Uterus (tissue), 3 donors: ENCODE measurements at regions not wholly inside any gene's neighbourhood (a gene's known extent, or its start where the extent isn't known, plus 50 kb on each side); places are given as distances from the start of the nearest gene placed in this dataset.
"Not testable (repeated sequence)": the region's sequence is repeated elsewhere in the genome, so short reads cannot be mapped to it uniquely, and the experiment has no call there.

ENCODE experiments used
- DNase-seq, 2 donors: peaks; one replicate each; pipeline ENCODE4 v3.0.0-alpha.2; 2019 to 2020
- H3K27ac ChIP-seq, 2 donors: fragments of 200-600 bp; sonication (generic); 1 replicate in 1 of 2; 2 replicates in 1 of 2; pipeline ENCODE4 v1.5.1; 2016 to 2018
- H3K27me3 ChIP-seq, 2 donors: fragments of 200-600 bp; sonication (generic); one replicate each; pipeline ENCODE4 v1.5.1; 2018 to 2019; ENCODE audit warnings: control low read depth in 1 of 2
- H3K36me3 ChIP-seq, 2 donors: fragments of 200-600 bp; sonication (generic); one replicate each; pipeline ENCODE4 v1.5.1; 2019; ENCODE audit warnings: control low read depth in 1 of 2
- H3K4me1 ChIP-seq, 2 donors: fragments of 200-600 bp; sonication (generic); one replicate each; pipeline ENCODE4 v1.5.1; 2018 to 2019; ENCODE audit warnings: control low read depth in 1 of 2
- H3K4me3 ChIP-seq, 2 donors: fragments of 200-600 bp; sonication (generic); 1 replicate in 1 of 2; 2 replicates in 1 of 2; pipeline ENCODE4 v1.5.1; 2018 to 2019; ENCODE audit warnings: mild to moderate bottlenecking in 1 of 2
- H3K9me3 ChIP-seq, 2 donors: fragments of 200-600 bp; sonication (generic); one replicate each; pipeline ENCODE4 v1.5.1; 2019; ENCODE audit warnings: control low read depth in 1 of 2
- CTCF ChIP-seq, 4 experiments: fragments of 200-600 bp in 2 of 4; fragments of 450-650 bp in 2 of 4; sonication (generic) in 2 of 4; IDR thresholded peaks; one replicate each; pipeline ENCODE4 v1.5.1; 2016 to 2019; ENCODE audit warnings: antibody characterized with exemption in 4 of 4, mild to moderate bottlenecking in 2 of 4, moderate library complexity in 1 of 4
- POLR2A ChIP-seq, 2 donors: fragments of 450-650 bp; IDR thresholded peaks; one replicate each; pipeline ENCODE4 v1.6.1; 2016; ENCODE audit warnings: antibody characterized with exemption in 2 of 2, mild to moderate bottlenecking in 1 of 2, moderate library complexity in 1 of 2
- intact Hi-C: fragments of 100-400 bp; cut with DNase I; formaldehyde crosslinking; loops from one replicate; pipeline ENCODE4 v1.15.1; 2023; ENCODE audit warnings: low total_unique reads
- donor health status: DM: yes; HTN: yes; CAD: no.

- Histone ChIP-seq H3K27me3 (no peaks in the 10 kb centered on the region), H3K27ac (no peak overlapping the region), H3K36me3 (no peaks in the 10 kb centered on the region), H3K9me3 (no peaks in the 10 kb centered on the region), H3K4me3 (no peak overlapping the region), H3K4me1 (no peaks in the 10 kb centered on the region)
- TF ChIP-seq POLR2A (IDR thresholded peaks at IDR 0.05) (no peak), CTCF (IDR thresholded peaks at IDR 0.05) (no peak)
- intact Hi-C loops, result no loop called here
- no peak for DNase-seq
These were observed 486.9 kb upstream of the RAB6C start for GRCh38 chr2:129492548-129492947.

DNA sequence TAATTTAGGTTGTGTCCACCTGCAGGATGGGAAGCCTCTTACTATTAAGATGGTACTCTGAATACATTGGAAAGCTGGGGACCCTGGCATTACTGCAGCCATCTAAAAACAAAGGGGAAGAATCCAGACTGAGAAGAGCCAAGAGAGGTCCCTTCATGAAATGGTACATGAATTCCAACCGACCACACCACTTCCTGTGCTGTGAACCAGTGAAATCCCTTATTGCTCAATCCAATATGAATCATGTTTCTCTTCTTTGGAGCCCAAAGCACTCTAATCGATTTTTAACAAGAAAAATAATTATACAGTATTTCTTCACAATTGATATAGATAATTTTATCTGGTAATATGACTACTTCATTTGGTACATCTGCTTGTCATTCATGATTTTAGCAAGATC, 479.7 kb upstream of the RAB6C start:
- no peak overlapping the region for H3K27ac ChIP-seq
- intact Hi-C loops, result no loop called here
- no peak overlapping the region for H3K4me3 ChIP-seq
- H3K27me3 ChIP-seq, result no peaks in the 10 kb centered on the region
- no peaks in the 10 kb centered on the region for H3K36me3 ChIP-seq
- no peak for DNase-seq
- no peaks in the 10 kb centered on the region for H3K4me1 ChIP-seq
- no peak for TF ChIP-seq CTCF (IDR thresholded peaks at IDR 0.05)
- TF ChIP-seq POLR2A (IDR thresholded peaks at IDR 0.05), result no peak
- no peaks in the 10 kb centered on the region for H3K9me3 ChIP-seq

DNA sequence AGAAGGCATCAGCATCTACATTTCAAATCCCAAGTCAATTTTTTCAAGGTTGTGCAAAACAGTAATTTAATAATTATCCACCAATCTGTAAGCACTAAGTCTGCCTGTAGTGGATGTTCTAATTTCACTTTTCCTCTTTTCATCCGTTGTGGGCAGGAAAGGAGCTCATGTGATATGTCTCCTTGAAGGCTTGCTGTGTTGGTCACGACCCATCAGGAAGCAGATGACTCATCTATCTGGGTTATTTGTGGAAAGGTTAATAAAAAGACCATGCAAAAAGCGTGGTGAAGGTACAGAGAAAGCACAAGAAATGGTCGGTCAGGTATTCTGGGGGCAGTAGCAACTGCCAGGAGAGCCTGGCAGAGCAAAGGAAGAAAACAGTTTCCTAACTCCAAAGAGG, 476.7 kb upstream of the RAB6C start:
- no peaks in the 10 kb centered on the region for H3K4me1 ChIP-seq
- no peak overlapping the region for H3K27ac ChIP-seq
- no peaks in the 10 kb centered on the region for H3K36me3 ChIP-seq
- no peaks in the 10 kb centered on the region for H3K27me3 ChIP-seq
- H3K9me3 ChIP-seq, result no peaks in the 10 kb centered on the region
- DNase-seq, result no peak
- H3K4me3 ChIP-seq, result no peak overlapping the region
- TF ChIP-seq CTCF (IDR thresholded peaks at IDR 0.05) (no peak), POLR2A (IDR thresholded peaks at IDR 0.05) (no peak)
- intact Hi-C loops, result no loop called here

DNA sequence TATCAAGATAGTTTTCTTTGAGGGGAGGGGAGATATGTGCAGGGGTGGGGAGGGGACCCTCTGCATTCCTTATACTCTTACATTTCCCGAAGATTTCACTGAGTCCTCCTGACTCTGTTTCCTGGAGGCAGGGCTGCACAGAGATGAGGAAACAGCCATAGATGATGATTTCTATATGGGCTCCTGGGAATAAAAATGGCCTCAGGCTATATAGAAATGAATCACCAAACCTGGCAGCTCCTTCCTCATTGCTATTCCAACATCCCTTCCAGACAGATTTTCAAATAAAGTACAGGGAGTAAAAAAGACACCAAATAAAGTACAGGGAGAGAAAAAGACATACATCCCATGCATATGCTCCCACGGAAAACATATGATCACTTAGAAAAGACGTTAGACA, 474.8 kb upstream of the RAB6C start:
- no peak for DNase-seq
- Histone ChIP-seq H3K4me3 (no peak overlapping the region), H3K36me3 (no peaks in the 10 kb centered on the region), H3K27me3 (no peaks in the 10 kb centered on the region), H3K27ac (no peak overlapping the region), H3K4me1 (no peaks in the 10 kb centered on the region), H3K9me3 (no peaks in the 10 kb centered on the region)
- intact Hi-C loops, result no loop called here
- no peak for TF ChIP-seq CTCF (IDR thresholded peaks at IDR 0.05)
- no peak for TF ChIP-seq POLR2A (IDR thresholded peaks at IDR 0.05)

DNA sequence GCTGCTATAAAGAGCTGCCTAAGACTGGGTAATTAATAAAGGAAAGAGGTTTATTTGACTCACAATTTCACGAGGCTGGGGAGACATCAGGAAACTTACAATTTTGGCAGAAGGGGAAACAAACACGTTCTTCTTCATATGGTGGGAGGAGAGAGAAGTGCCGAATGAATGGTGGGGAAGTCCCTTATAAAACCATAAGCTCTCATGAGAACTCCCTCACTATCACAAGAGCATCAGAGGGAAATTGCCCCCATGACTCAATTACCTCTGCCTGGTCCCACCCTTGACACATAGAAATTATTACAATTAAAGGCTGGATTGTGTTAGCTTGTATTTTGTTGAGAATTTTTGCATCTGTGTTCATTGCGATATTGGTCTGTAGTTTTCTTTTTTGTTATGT, 460.5 kb upstream of the RAB6C start:
- TF ChIP-seq POLR2A (IDR thresholded peaks at IDR 0.05) (no peak), CTCF (IDR thresholded peaks at IDR 0.05) (no peak)
- no peak overlapping the region for H3K27ac ChIP-seq
- intact Hi-C loops, result no loop called here
- H3K4me3 ChIP-seq, result no peak overlapping the region
- H3K4me1 ChIP-seq, result no peaks in the 10 kb centered on the region
- no peak for DNase-seq
- H3K9me3 ChIP-seq, result no peaks in the 10 kb centered on the region
- H3K27me3 ChIP-seq, result no peaks in the 10 kb centered on the region
- no peaks in the 10 kb centered on the region for H3K36me3 ChIP-seq

DNA sequence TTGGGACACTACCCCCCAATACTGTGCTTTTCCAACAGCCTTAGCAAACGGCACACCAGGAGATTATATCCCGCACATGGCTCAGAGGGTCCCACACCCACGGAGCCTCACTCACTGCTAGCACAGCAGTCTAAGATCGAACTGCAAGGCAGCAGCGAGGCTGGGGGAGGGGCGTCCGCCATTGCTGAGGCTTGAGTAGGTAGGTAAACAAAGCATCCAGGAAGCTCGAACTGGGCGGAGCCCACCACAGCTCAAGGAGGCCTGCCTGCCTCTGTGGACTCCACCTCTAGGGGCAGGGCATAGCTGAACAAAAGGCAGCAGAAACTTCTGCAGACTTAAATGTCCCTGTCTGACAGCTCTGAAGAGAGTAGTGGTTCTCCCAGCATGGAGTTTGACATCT, 447.3 kb upstream of the RAB6C start:
- H3K4me1 ChIP-seq, H3K4me3 ChIP-seq, DNase-seq, intact Hi-C loops, H3K36me3 ChIP-seq, H3K27ac ChIP-seq, H3K27me3 ChIP-seq, H3K9me3 ChIP-seq: not testable (repeated sequence)
